Activated CD8-positive, alpha-beta memory T cell treated with anti-CD3 and anti-CD28 coated beads for 1 hour (primary cell): ENCODE measurements at regions not wholly inside any gene's neighbourhood (a gene's known extent, or its start where the extent isn't known, plus 50 kb on each side); places are given as distances from the start of the nearest gene placed in this dataset.

Experiments used
- DNase-seq, 2 donors: peaks; one replicate each; pipeline ENCODE4 v3.0.0-alpha.2; 2020; ENCODE audit warnings: low read depth in 1 of 2; ENCODE audit errors: extremely low read depth in 1 of 2

- no peak for DNase-seq
Measured at GRCh38 chr3:5304789-5305683, 117.5 kb downstream of the EDEM1 start.

GRCh38 chr3:5305684-5305989 is 118.1 kb downstream of the EDEM1 start:
- DNase-seq, result no peak

- DNase-seq, result no peak
Measured at GRCh38 chr3:5309171-5309570, 121.7 kb downstream of the EDEM1 start.

- no peak for DNase-seq
Measured at GRCh38 chr3:5309602-5310001, 122.1 kb downstream of the EDEM1 start.

GRCh38 chr3:5310509-5310908 is 123.0 kb downstream of the EDEM1 start:
- no peak for DNase-seq

- no peak for DNase-seq
Measured at GRCh38 chr3:5312290-5312689, 124.8 kb downstream of the EDEM1 start.

- DNase-seq, result no peak
Measured at GRCh38 chr3:5314897-5315296, 127.4 kb downstream of the EDEM1 start.

- no peak for DNase-seq
Measured at GRCh38 chr3:5317557-5317956, 130.1 kb downstream of the EDEM1 start.

- no peak for DNase-seq
Measured at GRCh38 chr3:5319454-5319853, 131.9 kb downstream of the EDEM1 start.

GRCh38 chr3:5321666-5322340 is 134.3 kb downstream of the EDEM1 start:
- DNase-seq, result no peak

- no peak for DNase-seq
Measured at GRCh38 chr3:5324780-5325179, 137.3 kb downstream of the EDEM1 start.

GRCh38 chr3:5330152-5330810 is 142.8 kb downstream of the EDEM1 start:
- no peak for DNase-seq

GRCh38 chr3:5331567-5332269 is 144.2 kb downstream of the EDEM1 start:
- no peak for DNase-seq

GRCh38 chr3:5332270-5332956 is 144.9 kb downstream of the EDEM1 start:
- DNase-seq, result no peak

- no peak for DNase-seq
Measured at GRCh38 chr3:5339967-5340535, 152.5 kb downstream of the EDEM1 start.

GRCh38 chr3:5341610-5342009 is 154.1 kb downstream of the EDEM1 start:
- DNase-seq, result no peak

GRCh38 chr3:5343459-5343858 is 156.0 kb downstream of the EDEM1 start:
- no peak for DNase-seq

- DNase-seq, result no peak
Measured at GRCh38 chr3:5344707-5345106, 157.2 kb downstream of the EDEM1 start.

- DNase-seq, result no peak
Measured at GRCh38 chr3:5347486-5347885, 160.0 kb downstream of the EDEM1 start.

- no peak for DNase-seq
Measured at GRCh38 chr3:5348229-5348902, 160.9 kb downstream of the EDEM1 start.
